DND-41 (cell line): ENCODE measurements at regions not wholly inside any gene's neighbourhood (a gene's known extent, or its start where the extent isn't known, plus 50 kb on each side); places are given as distances from the start of the nearest gene placed in this dataset.

Source experiments
- ATAC-seq: fragments of 200-7000 bp; cut with Tn5 transposase; 3 replicates; pipeline ENCODE4 v1.9.1; 2021; ENCODE audit warnings: low read depth; ENCODE audit not compliant: insufficient read depth
- DNase-seq: peaks from one replicate; pipeline ENCODE4 v3.0.0-alpha.2; 2020
- H2AFZ ChIP-seq: 2 replicates; pipeline ENCODE4 v1.6.0; 2012; ENCODE audit warnings: low read depth, low read length
- H3K27ac ChIP-seq: 2 replicates; pipeline ENCODE4 v1.5.1; 2012; ENCODE audit warnings: low read length, inconsistent platforms
- H3K27me3 ChIP-seq: fragments of 200-600 bp; sonication (generic); 2 replicates; pipeline ENCODE4 v1.6.0; 2012; ENCODE audit warnings: low read length, mild to moderate bottlenecking, inconsistent platforms; ENCODE audit not compliant: insufficient read depth, poor library complexity
- H3K36me3 ChIP-seq: 2 replicates; pipeline ENCODE4 v1.5.1; 2012; ENCODE audit warnings: low read length, inconsistent platforms; ENCODE audit not compliant: insufficient read depth
- H3K4me1 ChIP-seq: 2 replicates; pipeline ENCODE4 v1.5.1; 2012; ENCODE audit warnings: mild to moderate bottlenecking, low read length; ENCODE audit not compliant: insufficient read depth
- H3K4me2 ChIP-seq: 2 replicates; pipeline ENCODE4 v1.6.0; 2012; ENCODE audit warnings: mild to moderate bottlenecking, moderate library complexity, low read length, inconsistent platforms; ENCODE audit not compliant: insufficient read depth
- H3K4me3 ChIP-seq, 2 experiments: fragments of 200-600 bp in 1 of 2; shearing (Covaris generic) in 1 of 2; 2 replicates each; pipeline ENCODE4 v1.5.1; 2012 to 2016; ENCODE audit warnings: inconsistent platforms in 2 of 2, low read length in 2 of 2, mild to moderate bottlenecking in 2 of 2, low read depth in 1 of 2, moderate library complexity in 1 of 2
- H3K79me2 ChIP-seq: 2 replicates; pipeline ENCODE4 v1.6.0; 2012; ENCODE audit warnings: low read length, inconsistent platforms; ENCODE audit not compliant: insufficient read depth
- H3K9ac ChIP-seq: 2 replicates; pipeline ENCODE4 v1.6.0; 2012; ENCODE audit warnings: low read depth, mild to moderate bottlenecking, inconsistent platforms, low read length, moderate library complexity
- H3K9me3 ChIP-seq: 2 replicates; pipeline ENCODE4 v1.5.1; 2012; ENCODE audit warnings: low read length, moderate library complexity, mild to moderate bottlenecking, inconsistent platforms; ENCODE audit not compliant: insufficient read depth, severe bottlenecking
- H4K20me1 ChIP-seq: 2 replicates; pipeline ENCODE4 v1.6.0; 2012; ENCODE audit warnings: low read length; ENCODE audit not compliant: insufficient read depth
- EZH2 ChIP-seq: IDR thresholded peaks from 3 replicates; pipeline ENCODE4 v1.6.1; 2012; ENCODE audit warnings: borderline replicate concordance, low read depth, mild to moderate bottlenecking, moderate library complexity, low read length, inconsistent platforms; ENCODE audit not compliant: severe bottlenecking
- TF ChIP-seq, protein P1 (sequence below): IDR thresholded peaks from 2 replicates; pipeline ENCODE4 v1.5.1; 2012; ENCODE audit warnings: borderline replicate concordance, low read length, moderate library complexity, mild to moderate bottlenecking; ENCODE audit not compliant: poor library complexity, severe bottlenecking; ENCODE audit errors: extremely low read depth

DNA sequence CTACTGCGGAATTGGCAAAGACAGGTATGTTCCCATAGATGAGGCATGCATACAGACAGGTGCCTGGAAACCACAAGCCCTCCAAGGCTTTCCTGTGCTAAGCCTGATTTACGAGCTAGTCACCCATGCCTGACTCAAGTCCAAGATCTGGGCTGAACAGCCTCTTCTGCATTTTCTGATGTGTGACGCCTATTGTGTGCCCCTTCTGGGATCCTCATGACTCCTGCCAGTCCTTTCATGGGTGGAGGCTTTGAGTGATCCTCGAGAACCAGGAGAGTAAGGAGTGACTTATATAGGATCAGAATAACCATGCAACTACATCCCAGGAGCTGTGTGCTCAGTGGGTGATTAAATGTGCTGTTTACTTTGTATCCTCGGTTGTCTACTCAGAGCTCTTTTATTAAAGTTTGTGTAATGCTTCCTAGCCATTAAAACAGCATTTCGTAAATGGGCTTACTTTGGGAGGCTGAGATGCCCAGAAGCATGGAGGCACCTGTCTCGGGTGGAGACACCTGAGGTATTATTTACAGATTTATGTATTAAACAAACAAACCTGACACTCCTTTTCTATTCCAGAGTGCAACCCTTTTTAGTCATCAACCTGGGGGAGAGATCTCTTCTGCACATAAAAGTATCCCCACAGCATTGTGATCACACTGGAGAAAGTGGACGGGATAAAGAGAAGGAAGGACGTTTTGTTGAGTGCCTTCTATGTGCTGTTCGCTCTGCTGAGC is 373.0 kb upstream of the DYNLRB2 start:
- no peak for ATAC-seq
- no peaks in the 10 kb centered on the region for H3K27me3 ChIP-seq
- H3K9me3 ChIP-seq: no peaks in the 10 kb centered on the region
- H3K4me1 ChIP-seq: no peaks in the 10 kb centered on the region
- no peak for DNase-seq
- no peak overlapping the region for H2AFZ ChIP-seq
- no peaks in the 10 kb centered on the region for H4K20me1 ChIP-seq
- no peak overlapping the region for H3K27ac ChIP-seq
- TF ChIP-seq, protein P1, sequence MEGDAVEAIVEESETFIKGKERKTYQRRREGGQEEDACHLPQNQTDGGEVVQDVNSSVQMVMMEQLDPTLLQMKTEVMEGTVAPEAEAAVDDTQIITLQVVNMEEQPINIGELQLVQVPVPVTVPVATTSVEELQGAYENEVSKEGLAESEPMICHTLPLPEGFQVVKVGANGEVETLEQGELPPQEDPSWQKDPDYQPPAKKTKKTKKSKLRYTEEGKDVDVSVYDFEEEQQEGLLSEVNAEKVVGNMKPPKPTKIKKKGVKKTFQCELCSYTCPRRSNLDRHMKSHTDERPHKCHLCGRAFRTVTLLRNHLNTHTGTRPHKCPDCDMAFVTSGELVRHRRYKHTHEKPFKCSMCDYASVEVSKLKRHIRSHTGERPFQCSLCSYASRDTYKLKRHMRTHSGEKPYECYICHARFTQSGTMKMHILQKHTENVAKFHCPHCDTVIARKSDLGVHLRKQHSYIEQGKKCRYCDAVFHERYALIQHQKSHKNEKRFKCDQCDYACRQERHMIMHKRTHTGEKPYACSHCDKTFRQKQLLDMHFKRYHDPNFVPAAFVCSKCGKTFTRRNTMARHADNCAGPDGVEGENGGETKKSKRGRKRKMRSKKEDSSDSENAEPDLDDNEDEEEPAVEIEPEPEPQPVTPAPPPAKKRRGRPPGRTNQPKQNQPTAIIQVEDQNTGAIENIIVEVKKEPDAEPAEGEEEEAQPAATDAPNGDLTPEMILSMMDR: no peak
- no peak for TF ChIP-seq EZH2
- H3K9ac ChIP-seq: no peak overlapping the region
- no peaks in the 10 kb centered on the region for H3K36me3 ChIP-seq
- no peak overlapping the region for H3K4me3 ChIP-seq
- no peak overlapping the region for H3K4me2 ChIP-seq
- no peaks in the 10 kb centered on the region for H3K79me2 ChIP-seq

DNA sequence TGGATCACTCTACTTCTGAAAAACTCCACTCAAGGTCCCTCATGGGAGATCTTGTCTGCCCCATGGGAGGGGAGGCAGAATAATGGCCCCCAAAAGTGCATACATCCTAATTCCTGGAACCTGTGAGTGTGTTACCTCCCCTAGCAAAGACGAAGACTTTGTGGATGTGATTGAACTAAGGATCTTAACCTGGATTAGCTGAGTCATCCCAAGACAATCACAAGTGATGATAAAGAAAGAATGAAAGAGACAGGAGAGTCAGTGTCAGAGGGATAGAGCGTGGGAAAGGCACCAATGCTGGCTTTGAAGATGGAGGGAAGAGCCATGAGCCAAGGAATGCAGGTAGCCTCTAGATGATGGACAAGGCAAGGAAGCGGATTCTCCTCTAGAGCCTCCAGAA is 374.7 kb upstream of the DYNLRB2 start:
- H3K4me3 ChIP-seq: no peak overlapping the region
- H3K36me3 ChIP-seq: no peaks in the 10 kb centered on the region
- no peak for ATAC-seq
- H3K9me3 ChIP-seq: no peaks in the 10 kb centered on the region
- DNase-seq: no peak
- no peaks in the 10 kb centered on the region for H4K20me1 ChIP-seq
- no peaks in the 10 kb centered on the region for H3K27me3 ChIP-seq
- no peaks in the 10 kb centered on the region for H3K4me1 ChIP-seq
- H3K27ac ChIP-seq: no peak overlapping the region
- no peaks in the 10 kb centered on the region for H3K79me2 ChIP-seq
- no peak overlapping the region for H3K9ac ChIP-seq
- H2AFZ ChIP-seq: no peak overlapping the region
- TF ChIP-seq EZH2: no peak
- TF ChIP-seq, protein P1: no peak
- H3K4me2 ChIP-seq: no peak overlapping the region

DNA sequence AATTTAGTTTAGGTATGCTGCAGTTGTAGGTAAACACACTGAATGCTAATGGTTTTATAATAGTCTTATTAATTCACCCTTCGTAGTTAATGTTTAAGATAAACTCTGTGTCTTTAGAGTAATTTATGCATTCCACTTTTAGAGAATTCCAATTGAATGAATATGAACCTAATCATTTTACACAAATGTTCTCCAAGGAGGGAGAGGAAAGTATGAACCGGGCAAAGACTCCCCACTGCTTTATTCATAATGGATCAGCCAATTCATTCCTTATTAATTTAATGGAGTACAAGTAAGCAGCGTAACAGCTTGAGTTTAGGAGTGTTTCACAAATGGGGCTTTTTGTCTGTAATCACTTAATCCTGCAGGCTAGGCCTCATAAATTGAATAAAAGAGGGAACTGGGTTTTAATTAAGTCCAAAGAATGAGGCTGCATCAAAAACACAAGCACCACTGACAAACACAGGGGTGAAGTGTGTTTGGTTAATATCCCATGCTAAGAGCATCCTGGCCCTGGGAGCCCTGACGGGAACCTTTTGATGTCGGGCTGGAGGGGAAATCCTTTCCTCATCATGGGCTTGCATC is 375.7 kb upstream of the DYNLRB2 start:
- Histone ChIP-seq H2AFZ (no peak overlapping the region), H3K27ac (no peak overlapping the region), H3K36me3 (no peaks in the 10 kb centered on the region), H3K27me3 (no peaks in the 10 kb centered on the region), H3K9ac (no peak overlapping the region), H4K20me1 (no peaks in the 10 kb centered on the region), H3K79me2 (no peaks in the 10 kb centered on the region), H3K9me3 (no peaks in the 10 kb centered on the region), H3K4me1 (no peaks in the 10 kb centered on the region), H3K4me3 (no peak overlapping the region), H3K4me2 (no peak overlapping the region)
- ATAC-seq (no peak), DNase-seq (no peak)
- TF ChIP-seq EZH2: no peak
- TF ChIP-seq, protein P1: no peak
